Pancreas (tissue), 10 donors: ENCODE measurements at regions not wholly inside any gene's neighbourhood (a gene's known extent, or its start where the extent isn't known, plus 50 kb on each side); places are given as distances from the start of the nearest gene placed in this dataset.

ENCODE experiments used
- ATAC-seq, 4 donors: fragments of 200-7000 bp; cut with Tn5 transposase; one replicate each; pipeline versions ENCODE4 v1.8.0 to v1.9.1; 2020; ENCODE audit warnings: mild to moderate bottlenecking in 4 of 4, moderate library complexity in 4 of 4
- DNase-seq, 6 donors: peaks; one replicate each; pipeline ENCODE4 v3.0.0-alpha.2; 2020
- FAIRE-seq: peaks from 2 replicates; lab custom pipeline; 2012; peaks lifted over from hg19 to GRCh38; lab: Jason Lieb, UNC
- H3K27ac ChIP-seq, 4 donors: fragments of 200-600 bp; sonication (generic); 1 replicate in 3 of 4; 2 replicates in 1 of 4; pipeline versions ENCODE4 v1.5.0 to v1.8.0; 2020
- H3K27me3 ChIP-seq, 4 donors: fragments of 200-600 bp; one replicate each; pipeline ENCODE4 v1.8.0; 2021
- H3K36me3 ChIP-seq, 3 donors: fragments of 200-600 bp; sonication (generic) in 1 of 3; one replicate each; pipeline versions ENCODE4 v1.5.0 to v1.8.0; 2020 to 2021
- H3K4me1 ChIP-seq, 3 donors: fragments of 200-600 bp; one replicate each; pipeline ENCODE4 v1.8.0; 2021
- H3K4me3 ChIP-seq, 4 donors: fragments of 200-600 bp; sonication (generic) in 2 of 4; one replicate each; pipeline versions ENCODE4 v1.5.0 to v1.8.0; 2020 to 2021
- H3K9me3 ChIP-seq, 4 donors: fragments of 200-600 bp; one replicate each; pipeline ENCODE4 v1.8.0; 2021
- CTCF ChIP-seq, 4 donors: fragments of 200-600 bp; sonication (generic) in 3 of 4; IDR thresholded peaks; one replicate each; pipeline versions ENCODE4 v1.5.0 to v1.8.0; 2021; ENCODE audit warnings: antibody characterized with exemption in 4 of 4
- WGBS, 2 donors: extraction: QIAGEN DNeasy Blood & Tissue Kit; methylation state at CpG; one replicate each; pipeline ENCODE4 v1.1.7; 2013; 5-methylcytosine and 5-hydroxymethylcytosine counted together
- intact Hi-C, 3 donors: fragments of 100-400 bp; cut with DNase I; formaldehyde crosslinking; loops; one replicate each; pipeline versions ENCODE4 v1.11.1 to v1.14.2; 2022
- donor health status: healthy with polysubstance abuse.
- donor health status: DM: no; HTN: no; CAD: no; lungs with moderate emphysema.
- donor health status: DM: no; HTN: no; CAD: no.
- donor health status: control.
- donor health status: control.
- donor health status: Bipolar disorder and iron deficiency.
- donor health status: DM: yes; HTN: yes; CAD: no.
- donor health status: DM: no; HTN: no; CAD: no.
- donor health status: DM: no; HTN: no; CAD: no.
- donor health status: DM: yes; HTN: yes; CAD: no.

- intact Hi-C loops = no loop called here
- Histone ChIP-seq H3K9me3 (no peaks in the 10 kb centered on the region), H3K36me3 (no peaks in the 10 kb centered on the region), H3K4me3 (no peak overlapping the region), H3K4me1 (no peaks in the 10 kb centered on the region), H3K27me3 (no peaks in the 10 kb centered on the region), H3K27ac (no peak overlapping the region)
- WGBS, 2 donors = 83 to 89% methylated on average over 2 of the region's 2 CpGs
- ATAC-seq = no peak
- no peak for TF ChIP-seq CTCF (IDR thresholded peaks at IDR 0.05)
- no peak for FAIRE-seq
- no peak for DNase-seq
Measured at GRCh38 chr10:89097226-89097625, 106.6 kb downstream of the FAS start.

- FAIRE-seq (no peak), ATAC-seq (no peak), DNase-seq (no peak)
- H3K9me3 ChIP-seq = no peaks in the 10 kb centered on the region
- H3K4me3 ChIP-seq = no peak overlapping the region
- 54 to 55% methylated on average over 1 of the region's 1 CpG for WGBS, 2 donors
- intact Hi-C loops = no loop called here
- no peak overlapping the region for H3K27ac ChIP-seq
- TF ChIP-seq CTCF (IDR thresholded peaks at IDR 0.05) = no peak
- H3K4me1 ChIP-seq = no peaks in the 10 kb centered on the region
- no peaks in the 10 kb centered on the region for H3K36me3 ChIP-seq
- no peaks in the 10 kb centered on the region for H3K27me3 ChIP-seq
Measured at GRCh38 chr10:89095701-89096391, 105.2 kb downstream of the FAS start.

GRCh38 chr10:89093728-89094127 lies 103.1 kb downstream of the FAS start:
- DNase-seq (no peak), FAIRE-seq (no peak), ATAC-seq (no peak)
- Histone ChIP-seq H3K36me3 (no peaks in the 10 kb centered on the region), H3K27me3 (no peaks in the 10 kb centered on the region), H3K4me3 (no peak overlapping the region), H3K4me1 (no peaks in the 10 kb centered on the region), H3K27ac (no peak overlapping the region), H3K9me3 (no peaks in the 10 kb centered on the region)
- no peak for TF ChIP-seq CTCF (IDR thresholded peaks at IDR 0.05)
- intact Hi-C loops = no loop called here
- WGBS, 2 donors = 93% methylated on average over 3 of the region's 3 CpGs

GRCh38 chr10:89092981-89093380 lies 102.4 kb downstream of the FAS start:
- no peak for TF ChIP-seq CTCF (IDR thresholded peaks at IDR 0.05)
- no peak for FAIRE-seq
- intact Hi-C loops = no loop called here

GRCh38 chr10:89092439-89092838 lies 101.8 kb downstream of the FAS start:
- intact Hi-C loops = no loop called here
- Histone ChIP-seq H3K4me1 (no peaks in the 10 kb centered on the region), H3K4me3 (no peak overlapping the region), H3K36me3 (no peaks in the 10 kb centered on the region), H3K9me3 (no peaks in the 10 kb centered on the region), H3K27me3 (no peaks in the 10 kb centered on the region), H3K27ac (no peak overlapping the region)
- 82 to 93% methylated on average over 1 of the region's 1 CpG for WGBS, 2 donors
- no peak for DNase-seq
- no peak for ATAC-seq
- no peak for TF ChIP-seq CTCF (IDR thresholded peaks at IDR 0.05)
- FAIRE-seq = no peak

More at GRCh38 chr10:89092981-89093380, 102.4 kb downstream of the FAS start:
- 61 to 84% methylated on average over 4 of the region's 4 CpGs for WGBS, 2 donors
- DNase-seq = no peak
- Histone ChIP-seq H3K4me3 (no peak overlapping the region), H3K36me3 (no peaks in the 10 kb centered on the region), H3K9me3 (no peaks in the 10 kb centered on the region), H3K27ac (no peak overlapping the region), H3K27me3 (no peaks in the 10 kb centered on the region), H3K4me1 (no peaks in the 10 kb centered on the region)
- ATAC-seq = no peak
